ENCODE measurements at regions not wholly inside any gene's neighbourhood (a gene's known extent, or its start where the extent isn't known, plus 50 kb on each side); places are given as distances from the start of the nearest gene placed in this dataset.

GRCh38 chr3:64895991-64896895, 208.4 kb upstream of the ADAMTS9 start:
- Mint-ChIP-seq H3K36me3 (no peaks in the 10 kb centered on the region), H3K4me1 (peaks cover 14% of the 10 kb centered on the region), H3K27ac (no peak overlapping the region), H3K4me3 (no peak overlapping the region), H3K27me3 (ENCODE audit: low read depth) (no peaks in the 10 kb centered on the region), H3K9me3 (peaks cover 3% of the 10 kb centered on the region)
- no peak for ATAC-seq
- TF ChIP-seq ZNF425 (CRISPR knock-in tag; conservative IDR thresholded peaks at IDR 0.05) (no peak), ESRRA (CRISPR knock-in tag; IDR thresholded peaks at IDR 0.05; ENCODE audit: borderline replicate concordance) (no peak), ATF2 (CRISPR knock-in tag; IDR thresholded peaks at IDR 0.05; ENCODE audit: borderline replicate concordance, low read depth) (no peak), NFE2L1 (CRISPR knock-in tag; IDR thresholded peaks at IDR 0.05) (no peak), SP1 (CRISPR knock-in tag; conservative IDR thresholded peaks at IDR 0.05) (no peak), ZNF396 (CRISPR knock-in tag; IDR thresholded peaks at IDR 0.05; ENCODE audit: borderline replicate concordance) (no peak)
- DNase-seq (ENCODE audit: low spot score), result no peak
- POLR2A ChIA-PET, result no interaction called here
- CTCF ChIA-PET, result no interaction called here

GRCh38 chr3:64895106-64895990, 207.5 kb upstream of the ADAMTS9 start:
- ChIA-PET CTCF (no interaction called here), POLR2A (interaction anchor here (0.6 kb wide), 1 partner anchor 104 kb away, joined by 3 read pairs; no protein-coding TSS in a partner anchor)
- Mint-ChIP-seq H3K27me3 (ENCODE audit: low read depth) (no peaks in the 10 kb centered on the region), H3K4me3 (no peak overlapping the region), H3K36me3 (no peaks in the 10 kb centered on the region), H3K9me3 (peaks cover 3% of the 10 kb centered on the region), H3K4me1 (peaks cover 17% of the 10 kb centered on the region), H3K27ac (no peak overlapping the region)
- no peak for TF ChIP-seq ZNF425 (CRISPR knock-in tag; conservative IDR thresholded peaks at IDR 0.05)
- TF ChIP-seq ZMAT4 (CRISPR knock-in tag; IDR thresholded peaks at IDR 0.05), result no peak
- TF ChIP-seq EMX1 (CRISPR knock-in tag; IDR thresholded peaks at IDR 0.05), result no peak
- no peak for TF ChIP-seq ATF3 (CRISPR knock-in tag; conservative IDR thresholded peaks at IDR 0.05)
- DNase-seq (ENCODE audit: low spot score) (no peak), ATAC-seq (no peak)

GRCh38 chr3:64894006-64894405, 206.2 kb upstream of the ADAMTS9 start:
- Mint-ChIP-seq H3K27me3 (ENCODE audit: low read depth) (no peaks in the 10 kb centered on the region), H3K4me3 (no peak overlapping the region), H3K4me1 (peaks cover 21% of the 10 kb centered on the region), H3K9me3 (peaks cover 3% of the 10 kb centered on the region), H3K36me3 (no peaks in the 10 kb centered on the region), H3K27ac (no peak overlapping the region)
- DNase-seq (ENCODE audit: low spot score), result no peak
- ChIA-PET CTCF (no interaction called here), POLR2A (no interaction called here)
- ATAC-seq, result no peak
- TF ChIP-seq ELF4 (CRISPR knock-in tag; IDR thresholded peaks at IDR 0.05; ENCODE audit: low read depth) (no peak), PRDM15 (CRISPR knock-in tag; IDR thresholded peaks at IDR 0.05) (no peak), ATF3 (CRISPR knock-in tag; conservative IDR thresholded peaks at IDR 0.05) (no peak), TEAD1 (CRISPR knock-in tag; IDR thresholded peaks at IDR 0.05) (no peak), ATF6 (CRISPR knock-in tag; IDR thresholded peaks at IDR 0.05) (no peak), FOXJ3 (CRISPR knock-in tag; IDR thresholded peaks at IDR 0.05; ENCODE audit: borderline replicate concordance) (no peak), HMGA2 (CRISPR knock-in tag; IDR thresholded peaks at IDR 0.05) (no peak)

All from WTC11 (cell line).